ENCODE measurements at regions not wholly inside any gene's neighbourhood (a gene's known extent, or its start where the extent isn't known, plus 50 kb on each side); places are given as distances from the start of the nearest gene placed in this dataset.

DNA sequence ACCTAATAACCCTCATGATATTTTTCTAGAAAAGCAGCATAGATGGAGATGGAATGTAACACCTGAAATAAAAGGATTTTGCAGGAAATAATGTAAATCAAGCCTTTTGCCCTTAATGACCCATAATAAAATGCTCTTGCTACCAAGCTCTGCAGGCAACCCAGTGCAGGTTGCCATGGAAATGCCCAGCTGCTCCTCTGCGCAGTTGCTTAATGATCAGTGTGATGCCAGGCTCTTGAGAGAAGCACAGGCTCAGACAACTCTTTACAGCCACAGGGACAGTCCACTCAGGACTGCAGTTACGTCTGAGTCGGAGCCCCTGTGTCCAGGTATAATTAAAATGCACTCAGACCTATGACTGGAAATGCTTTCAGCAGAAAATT, 165.5 kb downstream of the LACC1 start:
- TF ChIP-seq, protein P1, sequence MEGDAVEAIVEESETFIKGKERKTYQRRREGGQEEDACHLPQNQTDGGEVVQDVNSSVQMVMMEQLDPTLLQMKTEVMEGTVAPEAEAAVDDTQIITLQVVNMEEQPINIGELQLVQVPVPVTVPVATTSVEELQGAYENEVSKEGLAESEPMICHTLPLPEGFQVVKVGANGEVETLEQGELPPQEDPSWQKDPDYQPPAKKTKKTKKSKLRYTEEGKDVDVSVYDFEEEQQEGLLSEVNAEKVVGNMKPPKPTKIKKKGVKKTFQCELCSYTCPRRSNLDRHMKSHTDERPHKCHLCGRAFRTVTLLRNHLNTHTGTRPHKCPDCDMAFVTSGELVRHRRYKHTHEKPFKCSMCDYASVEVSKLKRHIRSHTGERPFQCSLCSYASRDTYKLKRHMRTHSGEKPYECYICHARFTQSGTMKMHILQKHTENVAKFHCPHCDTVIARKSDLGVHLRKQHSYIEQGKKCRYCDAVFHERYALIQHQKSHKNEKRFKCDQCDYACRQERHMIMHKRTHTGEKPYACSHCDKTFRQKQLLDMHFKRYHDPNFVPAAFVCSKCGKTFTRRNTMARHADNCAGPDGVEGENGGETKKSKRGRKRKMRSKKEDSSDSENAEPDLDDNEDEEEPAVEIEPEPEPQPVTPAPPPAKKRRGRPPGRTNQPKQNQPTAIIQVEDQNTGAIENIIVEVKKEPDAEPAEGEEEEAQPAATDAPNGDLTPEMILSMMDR (conservative IDR thresholded peaks at IDR 0.05 in 1 of 2, IDR thresholded peaks at IDR 0.05 in 1 of 2; ENCODE audit: low read depth in 1 of 2, low read length in 2 of 2): no peak
- no peak for TF ChIP-seq EZH2 (IDR thresholded peaks at IDR 0.05; ENCODE audit: low read length, missing control alignments)

Data from fibroblast of lung (primary cell).